ENCODE measurements at regions not wholly inside any gene's neighbourhood (a gene's known extent, or its start where the extent isn't known, plus 50 kb on each side); places are given as distances from the start of the nearest gene placed in this dataset.
"Not testable (repeated sequence)": the region's sequence is repeated elsewhere in the genome, so short reads cannot be mapped to it uniquely, and the experiment has no call there.

DNA sequence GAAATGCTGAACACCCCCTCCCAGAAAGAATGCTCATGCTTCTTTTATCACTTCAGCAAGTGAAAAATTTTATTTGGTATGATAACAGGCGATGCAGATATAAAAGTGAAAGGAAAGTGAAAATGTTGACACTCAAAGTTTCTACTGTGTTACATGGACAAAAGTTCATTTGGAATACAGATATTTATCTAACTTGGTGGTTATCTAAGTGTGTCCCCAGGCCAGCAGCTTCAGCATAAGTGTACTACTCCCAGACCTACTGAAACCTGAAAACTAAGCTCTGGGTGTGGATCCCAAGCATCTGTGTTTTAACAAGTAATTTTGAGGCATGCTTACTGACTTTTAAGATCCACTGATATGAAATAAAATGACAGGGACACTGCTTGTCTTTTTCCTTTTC is 157.1 kb upstream of the BCHE start:
- no peak for TF ChIP-seq CTCF (IDR thresholded peaks at IDR 0.05; ENCODE audit: borderline replicate concordance, extremely low read depth, insufficient read depth)
- intact Hi-C loops (cut with DNase I) = no loop called here
- Histone ChIP-seq H3K4me1 (ENCODE audit: control insufficient read depth in 2 of 3, insufficient read depth in 2 of 3, low read depth in 1 of 3, low read length in 3 of 3) (no peaks in the 10 kb centered on the region), H3K4me3 (ENCODE audit: low read length in 3 of 3) (no peak overlapping the region), H3K27ac (ENCODE audit: low read depth in 2 of 2, low read length in 2 of 2) (no peak overlapping the region), H3K36me3 (ENCODE audit: control insufficient read depth in 2 of 3, insufficient read depth in 3 of 3, low read length in 3 of 3) (no peaks in the 10 kb centered on the region), H3K9ac (ENCODE audit: low read length in 3 of 3) (no peak overlapping the region), H3K9me3 (ENCODE audit: control insufficient read depth in 2 of 3, insufficient read depth in 1 of 3, low read length in 3 of 3) (peaks cover 0 to under 1% (median 0%) of the 10 kb centered on the region in 3 donors), H3K27me3 (ENCODE audit: control insufficient read depth, insufficient read depth, low read length) (no peaks in the 10 kb centered on the region)
- no peak for DNase-seq
- no peak for FAIRE-seq

DNA sequence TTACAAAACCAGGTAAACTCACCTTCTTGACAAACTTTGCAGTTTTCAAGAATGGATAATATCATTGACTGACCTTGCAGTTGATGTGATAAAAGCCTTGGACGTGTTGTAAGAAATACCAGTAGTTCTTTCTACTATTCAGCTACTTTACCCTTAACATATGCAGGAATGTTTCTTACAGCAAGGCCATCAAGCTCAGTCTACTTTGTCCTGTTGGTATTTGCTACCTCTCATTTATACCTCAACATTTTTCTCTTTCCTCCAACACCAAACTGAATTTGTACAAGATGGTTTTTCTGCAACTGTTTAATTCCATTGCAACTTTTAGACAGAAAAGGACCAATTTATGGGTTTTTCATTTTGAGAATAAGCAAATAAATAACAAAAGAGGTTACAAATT is 147.4 kb upstream of the BCHE start:
- FAIRE-seq = no peak
- H3K27ac ChIP-seq (ENCODE audit: low read depth in 2 of 2, low read length in 2 of 2) = no peak overlapping the region
- no peaks in the 10 kb centered on the region for H3K27me3 ChIP-seq (ENCODE audit: control insufficient read depth, insufficient read depth, low read length)
- no peaks in the 10 kb centered on the region for H3K36me3 ChIP-seq (ENCODE audit: control insufficient read depth in 2 of 3, insufficient read depth in 3 of 3, low read length in 3 of 3)
- H3K4me1 ChIP-seq (ENCODE audit: control insufficient read depth in 2 of 3, insufficient read depth in 2 of 3, low read depth in 1 of 3, low read length in 3 of 3) = no peaks in the 10 kb centered on the region
- intact Hi-C loops (cut with DNase I) = no loop called here
- H3K9ac ChIP-seq (ENCODE audit: low read length in 3 of 3) = no peak overlapping the region
- H3K9me3 ChIP-seq (ENCODE audit: control insufficient read depth in 2 of 3, insufficient read depth in 1 of 3, low read length in 3 of 3) = no peaks in the 10 kb centered on the region
- DNase-seq = no peak
- no peak overlapping the region for H3K4me3 ChIP-seq (ENCODE audit: low read length in 3 of 3)
- TF ChIP-seq CTCF (IDR thresholded peaks at IDR 0.05; ENCODE audit: borderline replicate concordance, extremely low read depth, insufficient read depth) = no peak

DNA sequence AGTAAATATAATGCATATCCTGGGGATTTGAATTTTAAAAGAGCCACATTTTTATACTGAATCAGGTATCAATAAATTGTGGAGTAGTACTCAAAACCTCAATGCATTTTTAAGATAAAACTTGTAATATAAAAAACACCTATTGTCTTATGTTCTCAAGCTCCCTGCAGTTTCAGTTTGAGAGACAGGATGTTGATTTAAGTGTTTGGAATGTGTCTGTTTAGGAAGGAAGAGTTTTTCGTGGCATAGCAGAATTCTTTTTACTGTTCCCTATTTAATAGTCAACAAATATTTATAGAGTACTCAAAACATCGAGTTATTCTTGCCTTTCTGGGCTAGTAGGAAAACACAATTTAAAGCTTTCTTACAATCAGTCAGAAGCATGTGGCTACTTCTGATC is 146.1 kb upstream of the BCHE start:
- no peak for TF ChIP-seq CTCF (IDR thresholded peaks at IDR 0.05; ENCODE audit: borderline replicate concordance, extremely low read depth, insufficient read depth)
- DNase-seq (no peak), FAIRE-seq (no peak)
- no peak overlapping the region for H3K27ac ChIP-seq (ENCODE audit: low read depth in 2 of 2, low read length in 2 of 2)
- H3K4me1 ChIP-seq (ENCODE audit: control insufficient read depth in 2 of 3, insufficient read depth in 2 of 3, low read depth in 1 of 3, low read length in 3 of 3) = no peaks in the 10 kb centered on the region
- no peaks in the 10 kb centered on the region for H3K36me3 ChIP-seq (ENCODE audit: control insufficient read depth in 2 of 3, insufficient read depth in 3 of 3, low read length in 3 of 3)
- no peaks in the 10 kb centered on the region for H3K27me3 ChIP-seq (ENCODE audit: control insufficient read depth, insufficient read depth, low read length)
- no peak overlapping the region for H3K9ac ChIP-seq (ENCODE audit: low read length in 3 of 3)
- intact Hi-C loops (cut with DNase I) = no loop called here
- H3K9me3 ChIP-seq (ENCODE audit: control insufficient read depth in 2 of 3, insufficient read depth in 1 of 3, low read length in 3 of 3) = no peaks in the 10 kb centered on the region
- H3K4me3 ChIP-seq (ENCODE audit: low read length in 3 of 3) = no peak overlapping the region

DNA sequence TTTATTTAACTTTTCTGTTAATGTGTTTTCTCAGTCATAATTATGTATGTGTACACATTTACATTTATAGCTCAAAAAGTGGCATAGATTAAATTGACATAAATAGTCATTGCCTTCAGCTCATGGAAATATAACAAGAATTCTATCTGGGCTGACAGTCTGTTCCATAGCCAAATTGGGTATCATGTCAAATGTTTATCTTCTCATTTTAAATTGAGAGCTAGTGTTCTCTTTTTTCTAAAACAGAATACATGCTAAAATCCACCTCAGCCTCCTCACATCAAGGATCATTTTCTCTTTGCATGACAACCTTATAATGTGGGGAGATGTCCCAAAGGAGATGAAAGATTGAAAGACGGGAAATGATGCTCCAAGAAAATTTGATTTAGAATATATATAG is 144.1 kb upstream of the BCHE start:
- no peaks in the 10 kb centered on the region for H3K4me1 ChIP-seq (ENCODE audit: control insufficient read depth in 2 of 3, insufficient read depth in 2 of 3, low read depth in 1 of 3, low read length in 3 of 3)
- H3K36me3 ChIP-seq (ENCODE audit: control insufficient read depth in 2 of 3, insufficient read depth in 3 of 3, low read length in 3 of 3) = no peaks in the 10 kb centered on the region
- no peaks in the 10 kb centered on the region for H3K27me3 ChIP-seq (ENCODE audit: control insufficient read depth, insufficient read depth, low read length)
- no peak overlapping the region for H3K27ac ChIP-seq (ENCODE audit: low read depth in 2 of 2, low read length in 2 of 2)
- DNase-seq (no peak), FAIRE-seq (no peak)
- no peak overlapping the region for H3K4me3 ChIP-seq (ENCODE audit: low read length in 3 of 3)
- no peaks in the 10 kb centered on the region for H3K9me3 ChIP-seq (ENCODE audit: control insufficient read depth in 2 of 3, insufficient read depth in 1 of 3, low read length in 3 of 3)
- H3K9ac ChIP-seq (ENCODE audit: low read length in 3 of 3) = no peak overlapping the region
- intact Hi-C loops (cut with DNase I) = no loop called here
- no peak for TF ChIP-seq CTCF (IDR thresholded peaks at IDR 0.05; ENCODE audit: borderline replicate concordance, extremely low read depth, insufficient read depth)

- H3K4me1 ChIP-seq (ENCODE audit: control insufficient read depth in 2 of 3, insufficient read depth in 2 of 3, low read depth in 1 of 3, low read length in 3 of 3); DNase-seq; intact Hi-C loops (cut with DNase I); H3K9me3 ChIP-seq (ENCODE audit: control insufficient read depth in 2 of 3, insufficient read depth in 1 of 3, low read length in 3 of 3); H3K4me3 ChIP-seq (ENCODE audit: low read length in 3 of 3); H3K27me3 ChIP-seq (ENCODE audit: control insufficient read depth, insufficient read depth, low read length); H3K9ac ChIP-seq (ENCODE audit: low read length in 3 of 3); H3K36me3 ChIP-seq (ENCODE audit: control insufficient read depth in 2 of 3, insufficient read depth in 3 of 3, low read length in 3 of 3); FAIRE-seq; H3K27ac ChIP-seq (ENCODE audit: low read depth in 2 of 2, low read length in 2 of 2): not testable (repeated sequence)
These were observed 123.6 kb upstream of the BCHE start for GRCh38 chr3:165960825-165961224.
